GM12878 (cell line): ENCODE measurements at regions not wholly inside any gene's neighbourhood (a gene's known extent, or its start where the extent isn't known, plus 50 kb on each side); places are given as distances from the start of the nearest gene placed in this dataset.

Experiments used
- ATAC-seq: fragments of 200-7000 bp; cut with Tn5 transposase; 3 replicates; pipeline ENCODE4 v1.9.1; 2020; ENCODE audit warnings: mild to moderate bottlenecking, moderate library complexity
- BruUV-seq: library from RNA; stranded (reverse); fragments of 400-500 nt; replicated peaks from 2 replicates; lab custom pipeline; 2021; lab: Mats Ljungman, UMichigan
- CTCF ChIA-PET: fragments of 300-600 bp; sonication (Branson Sonifier 250); formaldehyde crosslinking; extraction: SDS; loops from one replicate; lab custom pipeline; 2021; ENCODE audit warnings: inconsistent platforms; lab: Yijun Ruan, JAX
- POLR2A ChIA-PET: fragments of 350-600 bp; formaldehyde crosslinking; extraction: SDS; loops from one replicate; lab custom pipeline; 2021; ENCODE audit warnings: inconsistent platforms; lab: Charles Lee
- RAD21 ChIA-PET: fragments of 300-600 bp; sonication (Branson Sonifier 250); formaldehyde crosslinking; loops from one replicate; lab custom pipeline; 2023; ENCODE audit warnings: antibody characterized with exemption; ENCODE audit not compliant: unreplicated experiment; lab: Charles Lee
- SMC1A ChIA-PET: fragments of 300-600 bp; sonication (Branson Sonifier 250); formaldehyde crosslinking; loops from one replicate; lab custom pipeline; 2023; ENCODE audit not compliant: unreplicated experiment, uncharacterized antibody; lab: Charles Lee
- DNase-seq: peaks from one replicate; pipeline ENCODE4 v3.0.0-alpha.2; 2011; ENCODE audit warnings: low read depth, low spot score
- FAIRE-seq: peaks from 3 replicates; lab custom pipeline; 2011; peaks lifted over from hg19 to GRCh38; lab: Jason Lieb, UNC
- H2AFZ ChIP-seq: 2 replicates; pipeline ENCODE4 v1.6.0; 2011; ENCODE audit warnings: low read depth, low read length, control low read depth; ENCODE audit not compliant: control insufficient read depth
- H3K27ac ChIP-seq: 2 replicates; pipeline ENCODE4 v1.5.1; 2011; ENCODE audit warnings: control low read depth; ENCODE audit not compliant: control insufficient read depth, insufficient read depth
- H3K27me3 ChIP-seq, 2 experiments: replicated peaks in 1 of 2; 2 replicates each; pipeline versions ENCODE4 v1.6.0 to v1.6.1; 2011; ENCODE audit warnings: low read length in 1 of 2; ENCODE audit not compliant: control insufficient read depth in 2 of 2, insufficient read depth in 2 of 2
- H3K36me3 ChIP-seq, 2 experiments: 2 replicates each; pipeline ENCODE4 v1.5.1; 2011; ENCODE audit warnings: low read length in 1 of 2; ENCODE audit not compliant: control insufficient read depth in 2 of 2, insufficient read depth in 2 of 2
- H3K4me1 ChIP-seq: 2 replicates; pipeline ENCODE4 v1.6.1; 2011; ENCODE audit warnings: mild to moderate bottlenecking, low read length, moderate library complexity, mixed read lengths; ENCODE audit not compliant: control insufficient read depth, insufficient read depth
- H3K4me2 ChIP-seq: 2 replicates; pipeline ENCODE4 v1.6.0; 2011; ENCODE audit warnings: control low read depth; ENCODE audit not compliant: control insufficient read depth, insufficient read depth
- H3K4me3 ChIP-seq: fragments of 200-600 bp; sonication (generic); 2 replicates; pipeline ENCODE4 v1.5.1; 2016
- H3K79me2 ChIP-seq: 2 replicates; pipeline ENCODE4 v1.6.0; 2011; ENCODE audit warnings: low read length; ENCODE audit not compliant: control insufficient read depth, insufficient read depth
- H3K9ac ChIP-seq: 2 replicates; pipeline ENCODE4 v1.8.0; 2011; ENCODE audit warnings: low read length, control low read depth, mixed read lengths; ENCODE audit not compliant: control insufficient read depth, insufficient read depth
- H3K9me3 ChIP-seq: replicated peaks from 3 replicates; pipeline ENCODE4 v1.5.1; 2011; ENCODE audit warnings: mild to moderate bottlenecking, low read length; ENCODE audit not compliant: control insufficient read depth, insufficient read depth
- H4K20me1 ChIP-seq: 2 replicates; pipeline ENCODE4 v1.6.0; 2011; ENCODE audit not compliant: control insufficient read depth, insufficient read depth
- ASH2L ChIP-seq: fragments of 300-600, 200-600 bp; sonication (generic); IDR thresholded peaks from 2 replicates; pipeline ENCODE4 v1.6.1; 2017; ENCODE audit warnings: low read depth, mild to moderate bottlenecking, borderline replicate concordance
- CHD1 ChIP-seq: IDR thresholded peaks from 2 replicates; pipeline ENCODE4 v1.6.1; 2012; ENCODE audit warnings: low read depth, low read length, improper control_type of control experiment
- EED ChIP-seq: sonication (generic); IDR thresholded peaks from 2 replicates; pipeline ENCODE4 v1.6.1; 2016; ENCODE audit warnings: antibody characterized with exemption, low read depth
- EGR1 ChIP-seq, 2 experiments: IDR thresholded peaks; 1 replicate in 1 of 2; 2 replicates in 1 of 2; pipeline ENCODE4 v1.6.1; 2011 to 2012; ENCODE audit warnings: low read depth in 2 of 2, low read length in 2 of 2, borderline replicate concordance in 1 of 2, mild to moderate bottlenecking in 1 of 2, moderate library complexity in 1 of 2
- GABPA ChIP-seq: IDR thresholded peaks from 2 replicates; pipeline ENCODE4 v1.6.1; 2014; ENCODE audit warnings: antibody characterized with exemption, low read depth, mild to moderate bottlenecking, inconsistent platforms
- RAD51 ChIP-seq: fragments of 450-650 bp; IDR thresholded peaks from 2 replicates; pipeline ENCODE4 v1.6.1; 2016; ENCODE audit warnings: moderate library complexity, mild to moderate bottlenecking, inconsistent platforms
- RCOR1 ChIP-seq: conservative IDR thresholded peaks from 2 replicates; pipeline ENCODE4 v1.6.1; 2012; ENCODE audit warnings: low read depth, low read length, improper control_type of control experiment
- RFX5 ChIP-seq: IDR thresholded peaks from 2 replicates; pipeline ENCODE4 v1.6.1; 2011; ENCODE audit warnings: low read depth, low read length, improper control_type of control experiment
- SIX5 ChIP-seq: IDR thresholded peaks from 2 replicates; pipeline ENCODE4 v1.6.1; 2011; ENCODE audit warnings: mild to moderate bottlenecking, low read depth, low read length, moderate library complexity; ENCODE audit not compliant: severe bottlenecking
- SMAD1 ChIP-seq: fragments of 450-650 bp; IDR thresholded peaks from 2 replicates; pipeline ENCODE4 v1.6.1; 2018; ENCODE audit warnings: mild to moderate bottlenecking, low read depth; ENCODE audit not compliant: partially characterized antibody
- SMARCA5 ChIP-seq: fragments of 450-650 bp; IDR thresholded peaks from 2 replicates; pipeline ENCODE4 v1.6.1; 2017; ENCODE audit warnings: mild to moderate bottlenecking
- ZNF274 ChIP-seq: IDR thresholded peaks from one replicate; pipeline ENCODE4 v1.8.0; 2011; ENCODE audit not compliant: insufficient read length, insufficient read depth
- WGBS: methylation state at CpG from one replicate; pipeline ENCODE4 v1.1.6; 2016; ENCODE audit warnings: low lambda C conversion rate; ENCODE audit not compliant: insufficient replicate concordance, insufficient coverage; ENCODE audit errors: missing lambda C conversion rate; 5-methylcytosine and 5-hydroxymethylcytosine counted together
- in situ Hi-C: fragments of 300-500 bp; cut with MboI; formaldehyde crosslinking; loops from 9 replicates; pipeline ENCODE4 v1.14.3; 2018; ENCODE audit warnings: mixed read lengths
- intact Hi-C: fragments of 100-400 bp; cut with micrococcal nuclease; formaldehyde crosslinking; loops from one replicate; pipeline ENCODE4 v1.14.2; 2022; ENCODE audit not compliant: unreplicated experiment
- TF ChIP-seq, protein P1 (sequence below): fragments of 450-650 bp; IDR thresholded peaks from 2 replicates; pipeline ENCODE4 v1.6.1; 2017; ENCODE audit warnings: mild to moderate bottlenecking, moderate library complexity
- TF ChIP-seq, protein P2 (sequence below): fragments of 150-350 bp; IDR thresholded peaks from 2 replicates; pipeline ENCODE4 v1.6.1; 2014; ENCODE audit warnings: mild to moderate bottlenecking, low read depth, low read length
- TF ChIP-seq, protein P3 (sequence below): IDR thresholded peaks from 2 replicates; pipeline ENCODE4 v1.6.1; 2011; ENCODE audit warnings: borderline replicate concordance, low read depth, mild to moderate bottlenecking, moderate library complexity, mixed read lengths, low read length; ENCODE audit not compliant: insufficient read depth; ENCODE audit errors: extremely low read length
- TF ChIP-seq, protein P4 (sequence below): fragments of 450-650 bp; conservative IDR thresholded peaks from 2 replicates; pipeline ENCODE4 v1.6.1; 2017; ENCODE audit warnings: mild to moderate bottlenecking, moderate library complexity

DNA sequence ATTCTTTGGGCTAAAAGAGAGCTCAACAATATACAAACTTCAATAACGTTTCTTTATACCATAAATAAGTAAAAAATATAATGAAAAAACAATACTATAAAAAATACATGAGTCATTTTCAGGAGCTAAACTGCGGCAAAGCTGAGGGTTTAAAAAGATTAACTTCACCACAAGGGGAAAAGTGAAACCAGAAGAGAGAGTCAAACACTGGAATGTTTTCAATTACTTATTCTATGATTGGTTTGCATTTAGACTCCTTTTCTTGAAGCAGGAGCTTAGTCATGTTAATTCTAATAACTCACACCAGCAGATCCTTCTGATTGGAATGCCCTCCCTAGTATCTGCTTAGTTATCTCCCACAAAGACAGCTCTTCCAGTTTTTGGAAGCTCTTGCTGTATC is 627.3 kb downstream of the UTRN start:
- CTCF ChIA-PET, result interaction anchor here (1.1 kb wide), 1 partner anchor 17 kb away, joined by 4 read pairs; no protein-coding TSS in a partner anchor

More for the DNA sequence above, 627.3 kb downstream of the UTRN start:
- H3K27me3 ChIP-seq, result no peaks in the 10 kb centered on the region
- DNase-seq (no peak), ATAC-seq (no peak), FAIRE-seq (no peak)
- no peak overlapping the region for H3K9ac ChIP-seq
- TF ChIP-seq ZNF274, result no peak
- no peak for TF ChIP-seq EGR1 (IDR thresholded peaks at IDR 0.05; ENCODE audit: borderline replicate concordance in 1 of 2, low read depth in 2 of 2, low read length in 2 of 2)
- TF ChIP-seq, protein P1, sequence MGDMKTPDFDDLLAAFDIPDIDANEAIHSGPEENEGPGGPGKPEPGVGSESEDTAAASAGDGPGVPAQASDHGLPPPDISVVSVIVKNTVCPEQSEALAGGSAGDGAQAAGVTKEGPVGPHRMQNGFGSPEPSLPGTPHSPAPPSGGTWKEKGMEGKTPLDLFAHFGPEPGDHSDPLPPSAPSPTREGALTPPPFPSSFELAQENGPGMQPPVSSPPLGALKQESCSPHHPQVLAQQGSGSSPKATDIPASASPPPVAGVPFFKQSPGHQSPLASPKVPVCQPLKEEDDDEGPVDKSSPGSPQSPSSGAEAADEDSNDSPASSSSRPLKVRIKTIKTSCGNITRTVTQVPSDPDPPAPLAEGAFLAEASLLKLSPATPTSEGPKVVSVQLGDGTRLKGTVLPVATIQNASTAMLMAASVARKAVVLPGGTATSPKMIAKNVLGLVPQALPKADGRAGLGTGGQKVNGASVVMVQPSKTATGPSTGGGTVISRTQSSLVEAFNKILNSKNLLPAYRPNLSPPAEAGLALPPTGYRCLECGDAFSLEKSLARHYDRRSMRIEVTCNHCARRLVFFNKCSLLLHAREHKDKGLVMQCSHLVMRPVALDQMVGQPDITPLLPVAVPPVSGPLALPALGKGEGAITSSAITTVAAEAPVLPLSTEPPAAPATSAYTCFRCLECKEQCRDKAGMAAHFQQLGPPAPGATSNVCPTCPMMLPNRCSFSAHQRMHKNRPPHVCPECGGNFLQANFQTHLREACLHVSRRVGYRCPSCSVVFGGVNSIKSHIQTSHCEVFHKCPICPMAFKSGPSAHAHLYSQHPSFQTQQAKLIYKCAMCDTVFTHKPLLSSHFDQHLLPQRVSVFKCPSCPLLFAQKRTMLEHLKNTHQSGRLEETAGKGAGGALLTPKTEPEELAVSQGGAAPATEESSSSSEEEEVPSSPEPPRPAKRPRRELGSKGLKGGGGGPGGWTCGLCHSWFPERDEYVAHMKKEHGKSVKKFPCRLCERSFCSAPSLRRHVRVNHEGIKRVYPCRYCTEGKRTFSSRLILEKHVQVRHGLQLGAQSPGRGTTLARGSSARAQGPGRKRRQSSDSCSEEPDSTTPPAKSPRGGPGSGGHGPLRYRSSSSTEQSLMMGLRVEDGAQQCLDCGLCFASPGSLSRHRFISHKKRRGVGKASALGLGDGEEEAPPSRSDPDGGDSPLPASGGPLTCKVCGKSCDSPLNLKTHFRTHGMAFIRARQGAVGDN, result no peak
- TF ChIP-seq ASH2L, result no peak
- no peak for TF ChIP-seq SIX5
- no peak for TF ChIP-seq SMARCA5
- TF ChIP-seq, protein P2, sequence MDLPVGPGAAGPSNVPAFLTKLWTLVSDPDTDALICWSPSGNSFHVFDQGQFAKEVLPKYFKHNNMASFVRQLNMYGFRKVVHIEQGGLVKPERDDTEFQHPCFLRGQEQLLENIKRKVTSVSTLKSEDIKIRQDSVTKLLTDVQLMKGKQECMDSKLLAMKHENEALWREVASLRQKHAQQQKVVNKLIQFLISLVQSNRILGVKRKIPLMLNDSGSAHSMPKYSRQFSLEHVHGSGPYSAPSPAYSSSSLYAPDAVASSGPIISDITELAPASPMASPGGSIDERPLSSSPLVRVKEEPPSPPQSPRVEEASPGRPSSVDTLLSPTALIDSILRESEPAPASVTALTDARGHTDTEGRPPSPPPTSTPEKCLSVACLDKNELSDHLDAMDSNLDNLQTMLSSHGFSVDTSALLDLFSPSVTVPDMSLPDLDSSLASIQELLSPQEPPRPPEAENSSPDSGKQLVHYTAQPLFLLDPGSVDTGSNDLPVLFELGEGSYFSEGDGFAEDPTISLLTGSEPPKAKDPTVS, result no peak
- no peak for TF ChIP-seq RCOR1
- TF ChIP-seq CHD1, result no peak
- TF ChIP-seq SMAD1, result no peak
- no peak for TF ChIP-seq RAD51
- TF ChIP-seq, protein P3, sequence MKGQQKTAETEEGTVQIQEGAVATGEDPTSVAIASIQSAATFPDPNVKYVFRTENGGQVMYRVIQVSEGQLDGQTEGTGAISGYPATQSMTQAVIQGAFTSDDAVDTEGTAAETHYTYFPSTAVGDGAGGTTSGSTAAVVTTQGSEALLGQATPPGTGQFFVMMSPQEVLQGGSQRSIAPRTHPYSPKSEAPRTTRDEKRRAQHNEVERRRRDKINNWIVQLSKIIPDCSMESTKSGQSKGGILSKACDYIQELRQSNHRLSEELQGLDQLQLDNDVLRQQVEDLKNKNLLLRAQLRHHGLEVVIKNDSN, result no peak
- TF ChIP-seq, protein P4, sequence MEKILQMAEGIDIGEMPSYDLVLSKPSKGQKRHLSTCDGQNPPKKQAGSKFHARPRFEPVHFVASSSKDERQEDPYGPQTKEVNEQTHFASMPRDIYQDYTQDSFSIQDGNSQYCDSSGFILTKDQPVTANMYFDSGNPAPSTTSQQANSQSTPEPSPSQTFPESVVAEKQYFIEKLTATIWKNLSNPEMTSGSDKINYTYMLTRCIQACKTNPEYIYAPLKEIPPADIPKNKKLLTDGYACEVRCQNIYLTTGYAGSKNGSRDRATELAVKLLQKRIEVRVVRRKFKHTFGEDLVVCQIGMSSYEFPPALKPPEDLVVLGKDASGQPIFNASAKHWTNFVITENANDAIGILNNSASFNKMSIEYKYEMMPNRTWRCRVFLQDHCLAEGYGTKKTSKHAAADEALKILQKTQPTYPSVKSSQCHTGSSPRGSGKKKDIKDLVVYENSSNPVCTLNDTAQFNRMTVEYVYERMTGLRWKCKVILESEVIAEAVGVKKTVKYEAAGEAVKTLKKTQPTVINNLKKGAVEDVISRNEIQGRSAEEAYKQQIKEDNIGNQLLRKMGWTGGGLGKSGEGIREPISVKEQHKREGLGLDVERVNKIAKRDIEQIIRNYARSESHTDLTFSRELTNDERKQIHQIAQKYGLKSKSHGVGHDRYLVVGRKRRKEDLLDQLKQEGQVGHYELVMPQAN, result no peak
- no peak for TF ChIP-seq EED
- no peak for TF ChIP-seq GABPA
- no peak for TF ChIP-seq RFX5
- no peaks in the 10 kb centered on the region for H3K79me2 ChIP-seq
- no peak overlapping the region for H3K4me2 ChIP-seq
- 21% methylated on average over 2 of the region's 2 CpGs for WGBS
- no peak overlapping the region for H3K4me3 ChIP-seq
- no TSS peak for BruUV-seq
- H2AFZ ChIP-seq, result no peak overlapping the region
- RAD21 ChIA-PET, result no interaction called here
- no peaks in the 10 kb centered on the region for H3K4me1 ChIP-seq
- no peaks in the 10 kb centered on the region for H3K9me3 ChIP-seq
- intact Hi-C loops, result no loop called here
- H3K36me3 ChIP-seq, result no peaks in the 10 kb centered on the region
- no peak overlapping the region for H3K27ac ChIP-seq
- SMC1A ChIA-PET, result interaction anchor here (1.1 to 1.2 kb wide), 2 partner anchors 312 to 721 kb away, joined by 4 read pairs; no protein-coding TSS in a partner anchor
- in situ Hi-C loops, result no loop called here
- POLR2A ChIA-PET, result no interaction called here
- H4K20me1 ChIP-seq, result no peaks in the 10 kb centered on the region
